Testis (tissue), 2 donors: ENCODE measurements at regions not wholly inside any gene's neighbourhood (a gene's known extent, or its start where the extent isn't known, plus 50 kb on each side); places are given as distances from the start of the nearest gene placed in this dataset.

Source experiments
- CTCF ChIP-seq, 3 experiments: fragments of 450-650 bp in 2 of 3; fragments of 200-600 bp in 1 of 3; sonication (generic) in 1 of 3; IDR thresholded peaks; one replicate each; pipeline ENCODE4 v1.5.1; 2016 to 2019; ENCODE audit warnings: antibody characterized with exemption in 3 of 3, mild to moderate bottlenecking in 2 of 3, moderate library complexity in 1 of 3
- POLR2A ChIP-seq: fragments of 450-650 bp; IDR thresholded peaks from one replicate; pipeline ENCODE4 v1.6.1; 2017; ENCODE audit warnings: antibody characterized with exemption, mild to moderate bottlenecking, moderate library complexity

- TF ChIP-seq CTCF (IDR thresholded peaks at IDR 0.05) (no peak), POLR2A (no peak)
Measured at GRCh38 chr10:111716032-111716431, 467.5 kb downstream of the GPAM start.
